Testis (tissue), 2 donors: ENCODE measurements at regions not wholly inside any gene's neighbourhood (a gene's known extent, or its start where the extent isn't known, plus 50 kb on each side); places are given as distances from the start of the nearest gene placed in this dataset.

ENCODE experiments used
- CTCF ChIP-seq, 3 experiments: fragments of 450-650 bp in 2 of 3; fragments of 200-600 bp in 1 of 3; sonication (generic) in 1 of 3; IDR thresholded peaks; one replicate each; pipeline ENCODE4 v1.5.1; 2016 to 2019; ENCODE audit warnings: antibody characterized with exemption in 3 of 3, mild to moderate bottlenecking in 2 of 3, moderate library complexity in 1 of 3
- POLR2A ChIP-seq: fragments of 450-650 bp; IDR thresholded peaks from one replicate; pipeline ENCODE4 v1.6.1; 2017; ENCODE audit warnings: antibody characterized with exemption, mild to moderate bottlenecking, moderate library complexity

- TF ChIP-seq POLR2A (no peak), CTCF (IDR thresholded peaks at IDR 0.05) (peak in 2 of 3 experiments; percentile 3 to 30)
These were observed 280.0 kb upstream of the RTL1 start for GRCh38 chr14:101183376-101184103.
